ENCODE measurements at regions not wholly inside any gene's neighbourhood (a gene's known extent, or its start where the extent isn't known, plus 50 kb on each side); places are given as distances from the start of the nearest gene placed in this dataset.
"Not testable (repeated sequence)": the region's sequence is repeated elsewhere in the genome, so short reads cannot be mapped to it uniquely, and the experiment has no call there.

- no peak for DNase-seq
Measured at GRCh38 chr7:156022483-156023459, 210.5 kb upstream of the SHH start.

GRCh38 chr7:156021471-156021870, 209.2 kb upstream of the SHH start:
- no peak for DNase-seq

- no peak for DNase-seq
Measured at GRCh38 chr7:156020566-156020965, 208.3 kb upstream of the SHH start.

- DNase-seq = no peak
Measured at GRCh38 chr7:156019776-156020565, 207.7 kb upstream of the SHH start.

- no peak for DNase-seq
Measured at GRCh38 chr7:156019308-156019707, 207.0 kb upstream of the SHH start.

- no peak for DNase-seq
Measured at GRCh38 chr7:156017916-156018700, 205.8 kb upstream of the SHH start.

- DNase-seq = no peak
Measured at GRCh38 chr7:156017431-156017830, 205.2 kb upstream of the SHH start.

- no peak for DNase-seq
Measured at GRCh38 chr7:156015237-156016020, 203.2 kb upstream of the SHH start.

- DNase-seq = no peak
Measured at GRCh38 chr7:156014808-156015207, 202.5 kb upstream of the SHH start.

GRCh38 chr7:156014201-156014600, 201.9 kb upstream of the SHH start:
- DNase-seq = no peak

- no peak for DNase-seq
Measured at GRCh38 chr7:156012412-156012811, 200.1 kb upstream of the SHH start.

- DNase-seq = no peak
Measured at GRCh38 chr7:156009569-156009968, 197.3 kb upstream of the SHH start.

- DNase-seq = not testable (repeated sequence)
Measured at GRCh38 chr7:156006876-156007275, 194.6 kb upstream of the SHH start.

GRCh38 chr7:156006024-156006423, 193.8 kb upstream of the SHH start:
- no peak for DNase-seq

GRCh38 chr7:156005202-156005691, 193.0 kb upstream of the SHH start:
- DNase-seq = no peak

GRCh38 chr7:156004265-156005201, 192.3 kb upstream of the SHH start:
- DNase-seq = no peak

GRCh38 chr7:156003220-156004162, 191.2 kb upstream of the SHH start:
- DNase-seq = no peak

GRCh38 chr7:156002362-156003066, 190.3 kb upstream of the SHH start:
- DNase-seq = no peak
